ENCODE measurements at regions not wholly inside any gene's neighbourhood (a gene's known extent, or its start where the extent isn't known, plus 50 kb on each side); places are given as distances from the start of the nearest gene placed in this dataset.

DNA sequence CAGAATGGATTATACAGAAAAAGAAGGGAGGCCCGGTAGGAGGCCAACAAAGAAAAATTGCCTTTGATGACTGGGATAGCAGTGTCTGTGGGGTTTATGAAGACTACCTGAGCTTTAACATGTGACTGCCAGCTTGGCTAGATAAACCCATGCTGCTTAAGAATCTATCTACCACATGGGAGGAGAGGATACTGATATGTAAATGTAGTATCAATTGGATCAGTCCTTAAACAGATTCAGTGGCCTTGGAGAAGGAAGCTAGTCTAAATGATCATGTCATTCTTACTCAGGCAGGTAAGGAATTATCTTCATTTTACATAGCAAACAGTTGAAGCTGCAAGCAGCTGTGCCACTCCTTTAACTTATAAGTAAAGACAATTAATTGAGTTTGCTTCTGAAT lies 50.0 kb upstream of the SYNPR start:
- TF ChIP-seq, protein P1, sequence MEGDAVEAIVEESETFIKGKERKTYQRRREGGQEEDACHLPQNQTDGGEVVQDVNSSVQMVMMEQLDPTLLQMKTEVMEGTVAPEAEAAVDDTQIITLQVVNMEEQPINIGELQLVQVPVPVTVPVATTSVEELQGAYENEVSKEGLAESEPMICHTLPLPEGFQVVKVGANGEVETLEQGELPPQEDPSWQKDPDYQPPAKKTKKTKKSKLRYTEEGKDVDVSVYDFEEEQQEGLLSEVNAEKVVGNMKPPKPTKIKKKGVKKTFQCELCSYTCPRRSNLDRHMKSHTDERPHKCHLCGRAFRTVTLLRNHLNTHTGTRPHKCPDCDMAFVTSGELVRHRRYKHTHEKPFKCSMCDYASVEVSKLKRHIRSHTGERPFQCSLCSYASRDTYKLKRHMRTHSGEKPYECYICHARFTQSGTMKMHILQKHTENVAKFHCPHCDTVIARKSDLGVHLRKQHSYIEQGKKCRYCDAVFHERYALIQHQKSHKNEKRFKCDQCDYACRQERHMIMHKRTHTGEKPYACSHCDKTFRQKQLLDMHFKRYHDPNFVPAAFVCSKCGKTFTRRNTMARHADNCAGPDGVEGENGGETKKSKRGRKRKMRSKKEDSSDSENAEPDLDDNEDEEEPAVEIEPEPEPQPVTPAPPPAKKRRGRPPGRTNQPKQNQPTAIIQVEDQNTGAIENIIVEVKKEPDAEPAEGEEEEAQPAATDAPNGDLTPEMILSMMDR (IDR thresholded peaks at IDR 0.05): no peak
- TF ChIP-seq POLR2A (IDR thresholded peaks at IDR 0.05): no peak
- no peak for TF ChIP-seq EP300 (IDR thresholded peaks at IDR 0.05)
- TF ChIP-seq POLR2AphosphoS5 (IDR thresholded peaks at IDR 0.05): no peak

Data from sigmoid colon (tissue), 4 donors.